Uterus (tissue), 3 donors: ENCODE measurements at regions not wholly inside any gene's neighbourhood (a gene's known extent, or its start where the extent isn't known, plus 50 kb on each side); places are given as distances from the start of the nearest gene placed in this dataset.

Experiments used
- DNase-seq, 2 donors: peaks; one replicate each; pipeline ENCODE4 v3.0.0-alpha.2; 2019 to 2020
- H3K27ac ChIP-seq, 2 donors: fragments of 200-600 bp; sonication (generic); 1 replicate in 1 of 2; 2 replicates in 1 of 2; pipeline ENCODE4 v1.5.1; 2016 to 2018
- H3K27me3 ChIP-seq, 2 donors: fragments of 200-600 bp; sonication (generic); one replicate each; pipeline ENCODE4 v1.5.1; 2018 to 2019; ENCODE audit warnings: control low read depth in 1 of 2
- H3K36me3 ChIP-seq, 2 donors: fragments of 200-600 bp; sonication (generic); one replicate each; pipeline ENCODE4 v1.5.1; 2019; ENCODE audit warnings: control low read depth in 1 of 2
- H3K4me1 ChIP-seq, 2 donors: fragments of 200-600 bp; sonication (generic); one replicate each; pipeline ENCODE4 v1.5.1; 2018 to 2019; ENCODE audit warnings: control low read depth in 1 of 2
- H3K4me3 ChIP-seq, 2 donors: fragments of 200-600 bp; sonication (generic); 1 replicate in 1 of 2; 2 replicates in 1 of 2; pipeline ENCODE4 v1.5.1; 2018 to 2019; ENCODE audit warnings: mild to moderate bottlenecking in 1 of 2
- H3K9me3 ChIP-seq, 2 donors: fragments of 200-600 bp; sonication (generic); one replicate each; pipeline ENCODE4 v1.5.1; 2019; ENCODE audit warnings: control low read depth in 1 of 2
- CTCF ChIP-seq, 4 experiments: fragments of 200-600 bp in 2 of 4; fragments of 450-650 bp in 2 of 4; sonication (generic) in 2 of 4; IDR thresholded peaks; one replicate each; pipeline ENCODE4 v1.5.1; 2016 to 2019; ENCODE audit warnings: antibody characterized with exemption in 4 of 4, mild to moderate bottlenecking in 2 of 4, moderate library complexity in 1 of 4
- POLR2A ChIP-seq, 2 donors: fragments of 450-650 bp; IDR thresholded peaks; one replicate each; pipeline ENCODE4 v1.6.1; 2016; ENCODE audit warnings: antibody characterized with exemption in 2 of 2, mild to moderate bottlenecking in 1 of 2, moderate library complexity in 1 of 2
- intact Hi-C: fragments of 100-400 bp; cut with DNase I; formaldehyde crosslinking; loops from one replicate; pipeline ENCODE4 v1.15.1; 2023; ENCODE audit warnings: low total_unique reads
- donor health status: DM: yes; HTN: yes; CAD: no.

GRCh38 chr5:165119175-165119574 is 1613.8 kb downstream of the MAT2B start:
- H3K4me1 ChIP-seq: no peaks in the 10 kb centered on the region
- H3K27ac ChIP-seq: no peak overlapping the region
- no peak for TF ChIP-seq CTCF (IDR thresholded peaks at IDR 0.05)
- no peak for TF ChIP-seq POLR2A (IDR thresholded peaks at IDR 0.05)
- no peaks in the 10 kb centered on the region for H3K9me3 ChIP-seq
- H3K27me3 ChIP-seq: no peaks in the 10 kb centered on the region
- intact Hi-C loops: no loop called here
- no peak overlapping the region for H3K4me3 ChIP-seq
- DNase-seq: no peak
- no peaks in the 10 kb centered on the region for H3K36me3 ChIP-seq

- intact Hi-C loops: no loop called here
- no peak for DNase-seq
Measured at GRCh38 chr5:165126598-165126997, 1621.2 kb downstream of the MAT2B start.

GRCh38 chr5:165127941-165128340 is 1622.5 kb downstream of the MAT2B start:
- no peaks in the 10 kb centered on the region for H3K36me3 ChIP-seq
- intact Hi-C loops: no loop called here
- DNase-seq: no peak
- no peaks in the 10 kb centered on the region for H3K4me1 ChIP-seq
- no peaks in the 10 kb centered on the region for H3K9me3 ChIP-seq
- H3K27ac ChIP-seq: no peak overlapping the region
- TF ChIP-seq CTCF (IDR thresholded peaks at IDR 0.05): no peak
- no peaks in the 10 kb centered on the region for H3K27me3 ChIP-seq
- no peak overlapping the region for H3K4me3 ChIP-seq

More at GRCh38 chr5:165126598-165126997, 1621.2 kb downstream of the MAT2B start:
- no peaks in the 10 kb centered on the region for H3K9me3 ChIP-seq
- H3K27me3 ChIP-seq: no peaks in the 10 kb centered on the region
- TF ChIP-seq CTCF (IDR thresholded peaks at IDR 0.05) (no peak), POLR2A (IDR thresholded peaks at IDR 0.05) (no peak)
- H3K36me3 ChIP-seq: no peaks in the 10 kb centered on the region
- H3K27ac ChIP-seq: no peak overlapping the region
- no peak overlapping the region for H3K4me3 ChIP-seq
- H3K4me1 ChIP-seq: no peaks in the 10 kb centered on the region

- intact Hi-C loops: no loop called here
- TF ChIP-seq CTCF (IDR thresholded peaks at IDR 0.05) (no peak), POLR2A (IDR thresholded peaks at IDR 0.05) (no peak)
Measured at GRCh38 chr5:165130656-165131055, 1625.2 kb downstream of the MAT2B start.

GRCh38 chr5:165134155-165134554 is 1628.7 kb downstream of the MAT2B start:
- Histone ChIP-seq H3K27ac (no peak overlapping the region), H3K27me3 (no peaks in the 10 kb centered on the region), H3K9me3 (no peaks in the 10 kb centered on the region), H3K4me3 (no peak overlapping the region), H3K4me1 (no peaks in the 10 kb centered on the region), H3K36me3 (no peaks in the 10 kb centered on the region)
- intact Hi-C loops: no loop called here
- DNase-seq: no peak
- TF ChIP-seq POLR2A (IDR thresholded peaks at IDR 0.05): no peak
- TF ChIP-seq CTCF (IDR thresholded peaks at IDR 0.05): no peak

More at GRCh38 chr5:165130656-165131055, 1625.2 kb downstream of the MAT2B start:
- H3K27ac ChIP-seq: no peak overlapping the region
- no peak for DNase-seq
- H3K4me3 ChIP-seq: no peak overlapping the region
- H3K27me3 ChIP-seq: no peaks in the 10 kb centered on the region
- no peaks in the 10 kb centered on the region for H3K36me3 ChIP-seq
- H3K4me1 ChIP-seq: no peaks in the 10 kb centered on the region
- no peaks in the 10 kb centered on the region for H3K9me3 ChIP-seq
